Tongue (tissue), 1 donor: ENCODE measurements at regions not wholly inside any gene's neighbourhood (a gene's known extent, or its start where the extent isn't known, plus 50 kb on each side); places are given as distances from the start of the nearest gene placed in this dataset.
"Not testable (repeated sequence)": the region's sequence is repeated elsewhere in the genome, so short reads cannot be mapped to it uniquely, and the experiment has no call there.

Experiments
- DNase-seq: peaks from one replicate; pipeline ENCODE4 v3.0.0-alpha.2; 2015

DNA sequence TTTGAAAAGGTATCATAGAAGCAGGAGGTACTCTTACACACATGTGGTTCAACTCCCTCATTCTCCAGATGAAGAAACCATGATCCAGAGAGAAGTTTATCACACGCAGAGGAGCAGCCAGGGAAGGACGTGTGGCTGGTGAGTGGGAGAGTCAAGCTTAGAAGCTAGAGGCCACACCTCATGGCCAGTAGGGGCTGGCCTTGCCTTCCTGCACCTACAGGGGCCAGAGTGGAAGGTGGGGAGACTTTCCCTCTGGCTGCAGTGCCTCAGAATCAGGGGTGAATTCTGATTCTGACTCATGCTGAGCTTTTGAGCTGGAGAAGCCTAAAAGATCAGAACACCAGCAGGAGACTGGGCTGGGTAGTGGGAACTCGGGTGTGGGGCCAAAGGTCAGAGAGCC is 1067.9 kb downstream of the BCL11B start:
- no peak for DNase-seq

GRCh38 chr14:98207415-98207814 is 1064.6 kb downstream of the BCL11B start:
- DNase-seq: no peak

DNA sequence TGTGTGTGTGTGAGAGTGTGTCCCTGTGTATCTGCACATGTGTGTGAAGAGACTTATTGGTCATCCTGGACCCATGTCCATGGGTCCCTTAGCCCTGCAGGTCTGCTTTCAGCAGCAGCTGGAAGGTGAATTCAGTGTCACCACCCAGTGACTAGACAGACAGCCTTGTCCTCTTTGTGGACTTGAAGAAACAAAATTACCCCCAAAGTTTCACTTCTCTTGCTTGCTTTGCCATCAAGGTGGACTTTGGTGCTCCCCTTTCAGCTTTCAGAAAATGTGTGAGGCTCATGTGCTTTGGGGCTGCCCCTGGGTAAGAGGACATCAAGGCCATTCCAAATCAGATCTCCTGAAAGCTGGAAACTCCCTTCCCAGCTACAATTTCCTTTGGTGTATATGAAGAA is 1063.8 kb downstream of the BCL11B start:
- no peak for DNase-seq

DNA sequence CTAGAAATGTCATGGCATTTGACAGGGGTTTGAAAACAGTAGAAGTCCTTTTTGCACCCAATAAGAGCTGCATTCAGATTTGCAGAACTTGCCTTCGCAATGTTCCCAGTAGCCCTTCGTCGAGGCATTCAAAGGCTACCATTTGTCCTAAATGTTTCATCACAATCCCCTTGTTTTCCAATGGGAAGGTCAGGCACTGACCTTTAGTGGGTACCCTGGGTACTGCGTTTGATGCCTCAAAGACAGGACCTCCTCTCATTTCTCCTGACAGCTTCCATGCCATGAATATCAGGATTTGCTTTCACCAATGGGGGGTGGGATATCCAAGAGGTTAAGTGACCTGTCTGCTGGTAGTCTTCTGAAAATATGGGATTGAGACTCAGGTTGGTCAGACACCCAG is 1063.1 kb downstream of the BCL11B start:
- DNase-seq: no peak

DNA sequence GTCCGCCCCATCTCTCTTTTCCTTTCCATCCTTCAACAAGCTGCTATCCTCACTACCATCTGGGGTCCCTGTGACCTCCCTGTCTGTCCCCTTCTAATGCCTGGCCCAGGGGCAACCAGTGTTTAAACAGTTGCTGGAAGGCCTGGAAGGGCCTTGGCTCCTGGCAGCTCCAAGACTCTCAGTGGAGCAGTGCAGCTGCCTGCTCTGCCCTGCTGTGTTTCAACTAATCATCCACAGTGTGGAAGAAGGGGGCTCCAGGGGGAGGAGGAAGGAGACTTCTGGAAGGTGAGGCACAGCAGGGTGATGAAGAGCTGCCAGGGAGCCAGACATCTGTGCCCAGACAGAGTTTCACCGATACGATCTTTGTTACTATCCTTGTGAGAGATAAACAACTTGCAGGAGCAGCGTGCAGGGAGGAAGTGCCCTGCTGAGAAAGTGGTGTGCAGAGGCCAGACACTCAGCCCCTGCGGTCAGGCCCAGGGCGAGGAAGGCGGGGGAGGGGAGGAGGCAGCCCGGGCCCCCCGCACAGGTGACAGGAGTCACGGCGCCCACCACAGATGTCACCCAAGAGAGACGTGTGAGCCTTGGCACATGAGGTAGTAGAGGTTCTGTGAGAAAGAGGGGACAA is 1061.8 kb downstream of the BCL11B start:
- peak; percentile 1 for DNase-seq

DNA sequence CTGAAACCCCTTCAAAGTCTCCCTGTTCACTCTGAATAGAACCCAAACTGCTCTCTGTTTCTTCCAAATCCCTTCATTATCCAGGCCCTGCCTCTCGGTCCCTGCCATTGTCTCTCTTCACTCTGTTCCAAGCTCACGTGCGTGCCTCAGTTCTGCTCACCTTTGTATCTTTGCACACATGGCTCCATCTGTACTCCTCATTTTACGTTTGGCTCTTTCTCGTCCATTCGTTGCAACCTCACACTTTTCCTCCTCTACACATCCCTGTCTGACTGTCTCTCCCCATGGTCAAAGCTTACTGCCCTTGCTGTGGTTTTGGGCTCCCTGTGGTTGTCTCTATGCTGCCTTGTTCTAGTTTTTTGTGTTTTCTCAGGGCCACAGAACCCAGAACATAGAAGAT is 1054.5 kb downstream of the BCL11B start:
- no peak for DNase-seq

- no peak for DNase-seq
Observed at GRCh38 chr14:98218218-98218617, 1053.8 kb downstream of the BCL11B start.

DNA sequence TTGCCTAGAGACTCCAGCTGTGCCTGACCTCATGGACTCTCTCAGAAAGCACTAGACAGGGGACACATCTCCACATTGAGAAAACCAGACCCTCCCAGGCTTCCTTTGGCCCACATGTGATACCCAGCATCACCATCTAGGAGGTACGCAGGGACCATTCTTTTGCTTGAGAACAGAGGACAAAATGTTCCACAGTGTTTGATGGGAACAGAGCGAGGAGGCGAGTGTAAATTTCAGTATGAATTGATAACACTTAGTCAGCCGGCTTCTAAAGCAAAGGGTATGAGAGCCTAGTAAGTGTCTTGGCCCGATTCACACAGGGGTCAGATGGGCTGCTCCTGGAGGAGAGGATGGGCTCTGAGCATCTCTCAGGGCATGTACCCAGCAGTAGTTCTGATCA is 1052.4 kb downstream of the BCL11B start:
- no peak for DNase-seq

DNA sequence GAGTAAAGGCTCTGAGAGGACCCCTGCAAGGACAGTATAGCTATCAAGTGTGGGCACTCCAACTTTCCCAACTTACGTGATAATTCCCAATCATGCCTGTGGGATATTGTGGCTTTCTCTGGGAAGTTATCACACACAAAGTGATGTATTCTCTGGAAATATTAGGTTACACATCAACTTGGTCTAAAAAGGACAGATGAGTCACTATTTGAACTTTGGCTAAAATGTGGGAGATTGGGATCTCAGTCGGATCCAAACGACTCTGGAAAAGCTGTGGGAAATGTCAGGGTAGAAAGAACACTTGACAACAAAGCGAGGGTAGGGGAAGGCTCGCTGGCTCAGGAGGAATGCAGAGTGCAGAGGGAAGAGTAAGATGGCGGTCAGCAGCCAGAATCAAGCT is 1048.9 kb downstream of the BCL11B start:
- DNase-seq: no peak

- not testable (repeated sequence) for DNase-seq
Observed at GRCh38 chr14:98223710-98224109, 1048.3 kb downstream of the BCL11B start.

- peak; percentile 79 for DNase-seq
Observed at GRCh38 chr14:98226411-98226810, 1045.6 kb downstream of the BCL11B start.

GRCh38 chr14:98227000-98227726 is 1044.8 kb downstream of the BCL11B start:
- peak; percentile 18 for DNase-seq

GRCh38 chr14:98227727-98228111 is 1044.3 kb downstream of the BCL11B start:
- no peak for DNase-seq

DNA sequence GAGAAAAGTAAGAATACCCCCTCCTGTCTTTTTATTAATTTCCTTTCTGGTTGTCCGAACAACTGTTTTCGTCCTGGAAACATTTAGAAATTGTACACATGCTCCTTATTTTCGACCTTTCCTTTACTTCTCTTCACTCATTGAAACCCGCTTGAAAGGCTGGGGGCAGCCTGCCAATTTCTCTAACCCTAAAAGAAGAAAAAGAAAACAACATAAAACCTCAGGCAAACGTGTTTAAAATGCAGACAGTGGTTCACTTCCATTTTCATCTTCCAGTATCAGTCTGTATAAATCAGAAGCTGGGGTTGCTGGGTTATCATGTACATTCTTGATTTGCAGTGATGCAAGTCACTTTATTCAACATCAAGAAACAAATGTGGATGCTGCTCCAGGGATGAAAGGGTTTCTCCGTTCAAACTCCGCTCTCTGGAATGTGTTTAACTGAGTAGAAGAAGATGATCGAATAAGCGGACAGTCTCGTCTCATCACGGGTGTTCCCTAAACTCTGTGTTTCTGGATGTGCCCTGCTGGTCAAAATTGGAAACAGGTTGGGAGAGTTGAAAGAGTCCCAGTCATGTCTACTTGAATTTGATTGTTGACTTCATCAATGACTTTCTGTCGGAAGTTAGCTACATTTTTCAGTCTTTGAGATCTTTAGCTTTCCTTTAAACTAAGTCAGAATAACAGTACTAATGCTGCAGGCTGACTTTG is 1042.2 kb downstream of the BCL11B start:
- peak; percentile 37 for DNase-seq

GRCh38 chr14:98230411-98230810 is 1041.6 kb downstream of the BCL11B start:
- DNase-seq: no peak

GRCh38 chr14:98231210-98231609 is 1040.8 kb downstream of the BCL11B start:
- no peak for DNase-seq

DNA sequence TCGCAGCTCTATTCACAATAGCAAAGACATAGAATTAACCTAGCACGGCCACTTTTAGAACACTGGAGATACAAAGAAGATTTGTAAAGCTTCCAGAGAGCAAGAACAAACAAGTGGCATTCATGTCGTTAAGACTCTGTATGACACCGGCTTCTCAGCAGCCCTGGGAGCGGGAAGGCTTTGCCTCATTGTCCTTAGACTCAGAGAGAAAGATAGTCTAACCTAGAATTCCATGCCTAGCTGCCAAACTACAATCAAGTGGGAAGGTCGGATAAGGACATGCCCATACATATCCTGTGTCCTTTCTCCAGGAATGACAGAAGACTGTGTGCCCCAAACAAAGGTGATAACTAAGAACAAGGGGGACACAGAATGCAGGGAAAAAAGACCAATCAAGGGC is 1038.3 kb downstream of the BCL11B start:
- DNase-seq: no peak

DNA sequence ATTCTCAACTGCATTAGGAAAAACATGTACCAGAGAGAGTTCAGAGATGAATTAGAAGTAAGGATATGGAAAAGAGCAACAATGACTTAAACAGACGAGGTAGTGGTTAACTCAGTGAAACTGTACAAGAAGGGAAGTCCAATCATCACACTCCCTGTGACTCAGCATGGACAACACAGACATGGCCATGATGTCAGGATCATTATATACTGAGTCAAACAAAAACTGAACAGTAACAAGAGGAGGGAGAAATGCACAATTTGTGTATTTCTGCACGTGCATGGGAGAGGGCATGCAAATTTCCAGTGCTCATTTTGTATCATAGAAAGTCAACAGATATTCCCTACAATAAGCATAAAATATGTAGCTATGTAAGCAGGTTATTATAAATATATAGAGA is 1037.8 kb downstream of the BCL11B start:
- DNase-seq: no peak

DNA sequence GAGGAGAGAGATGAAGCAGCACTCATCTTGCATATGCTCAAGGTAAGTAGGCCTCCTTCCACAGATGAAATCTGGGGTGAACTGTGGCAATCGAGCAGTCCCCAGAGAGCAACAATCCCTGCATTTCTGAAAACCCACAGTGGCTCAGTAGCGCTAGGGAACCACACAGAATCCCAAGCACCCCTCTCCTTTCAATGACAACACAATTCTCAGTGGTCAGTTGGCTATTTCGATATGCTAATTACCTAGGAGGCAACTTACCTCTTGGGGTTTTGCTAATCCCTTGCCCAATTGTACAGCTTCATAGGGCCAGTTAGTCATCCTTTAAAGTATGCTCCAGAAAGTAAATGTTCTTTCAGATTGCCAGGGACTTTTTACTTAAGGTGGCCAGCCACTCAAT is 1035.7 kb downstream of the BCL11B start:
- no peak for DNase-seq

- DNase-seq: no peak
Observed at GRCh38 chr14:98237939-98238338, 1034.1 kb downstream of the BCL11B start.

DNA sequence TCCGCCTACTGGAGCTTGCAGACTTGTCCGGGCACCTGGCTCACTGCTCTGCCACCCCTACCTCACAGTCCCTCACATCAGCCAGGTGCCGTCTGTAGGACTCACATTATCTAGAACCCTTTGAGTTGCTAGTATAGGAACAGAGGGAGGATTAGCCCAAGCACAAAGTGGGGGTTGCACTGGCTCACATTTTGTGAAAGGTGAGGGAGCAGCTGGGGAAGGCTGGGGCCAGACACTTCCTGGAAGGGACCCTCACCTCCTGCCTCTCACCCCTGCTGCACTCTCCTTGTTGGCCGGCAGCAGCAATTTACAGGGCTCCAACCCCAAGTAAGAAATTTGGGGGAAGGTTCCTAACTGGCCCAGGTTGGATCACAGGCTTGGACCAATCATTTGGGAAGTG is 1031.6 kb downstream of the BCL11B start:
- no peak for DNase-seq

GRCh38 chr14:98242903-98243302 is 1029.1 kb downstream of the BCL11B start:
- DNase-seq: no peak

DNA sequence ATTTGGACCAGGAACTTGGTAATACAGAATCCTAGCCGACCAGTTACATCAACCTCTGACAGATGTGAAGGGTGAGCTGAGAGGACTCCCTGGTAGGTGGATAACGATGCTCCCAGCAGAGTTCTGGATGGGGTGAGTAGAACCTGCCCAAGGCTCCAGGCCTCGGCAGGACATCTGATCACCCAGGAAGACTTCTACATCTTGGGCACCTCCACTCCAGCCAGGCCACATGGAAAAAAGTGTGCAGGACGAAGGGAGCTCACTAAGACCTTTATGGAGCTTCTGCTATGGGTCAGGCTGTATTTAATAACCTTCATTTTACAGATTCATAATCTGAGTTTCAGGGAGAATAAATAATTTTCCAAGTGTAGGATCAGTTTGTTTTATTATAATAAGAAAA is 1028.7 kb downstream of the BCL11B start:
- no peak for DNase-seq
